ENCODE measurements at regions not wholly inside any gene's neighbourhood (a gene's known extent, or its start where the extent isn't known, plus 50 kb on each side); places are given as distances from the start of the nearest gene placed in this dataset.

- H3K27ac ChIP-seq: no peak overlapping the region
- H3K4me1 ChIP-seq (ENCODE audit: control insufficient read depth in 1 of 2, insufficient read depth in 1 of 2, low read depth in 1 of 2, low read length in 1 of 2): peaks cover 4 to 5% of the 10 kb centered on the region in 2 experiments
- TF ChIP-seq CTCF (IDR thresholded peaks at IDR 0.05): no peak
- H3K27me3 ChIP-seq: no peaks in the 10 kb centered on the region
- H3K36me3 ChIP-seq: no peaks in the 10 kb centered on the region
- no peak overlapping the region for H3K4me3 ChIP-seq (ENCODE audit: low read depth in 1 of 2, low read length in 1 of 2)
- H3K9me3 ChIP-seq: no peaks in the 10 kb centered on the region
These were observed 395.6 kb upstream of the HS6ST1 start for GRCh38 chr2:128714285-128714684.

- Histone ChIP-seq H3K4me3 (ENCODE audit: low read depth in 1 of 2, low read length in 1 of 2) (no peak overlapping the region), H3K27ac (no peak overlapping the region), H3K36me3 (no peaks in the 10 kb centered on the region), H3K9me3 (no peaks in the 10 kb centered on the region), H3K27me3 (no peaks in the 10 kb centered on the region), H3K4me1 (ENCODE audit: control insufficient read depth in 1 of 2, insufficient read depth in 1 of 2, low read depth in 1 of 2, low read length in 1 of 2) (peaks cover 4 to 5% of the 10 kb centered on the region in 2 experiments)
- no peak for TF ChIP-seq CTCF (IDR thresholded peaks at IDR 0.05)
These were observed 396.2 kb upstream of the HS6ST1 start for GRCh38 chr2:128714851-128715312.

- Histone ChIP-seq H3K27me3 (no peaks in the 10 kb centered on the region), H3K4me3 (ENCODE audit: low read depth in 1 of 2, low read length in 1 of 2) (no peak overlapping the region), H3K27ac (no peak overlapping the region), H3K36me3 (no peaks in the 10 kb centered on the region), H3K9me3 (no peaks in the 10 kb centered on the region), H3K4me1 (ENCODE audit: control insufficient read depth in 1 of 2, insufficient read depth in 1 of 2, low read depth in 1 of 2, low read length in 1 of 2) (peaks cover 4 to 5% of the 10 kb centered on the region in 2 experiments)
- no peak for TF ChIP-seq CTCF (IDR thresholded peaks at IDR 0.05)
These were observed 396.7 kb upstream of the HS6ST1 start for GRCh38 chr2:128715360-128715759.

GRCh38 chr2:128716299-128716721 lies 397.6 kb upstream of the HS6ST1 start:
- no peak for TF ChIP-seq CTCF (IDR thresholded peaks at IDR 0.05)
- H3K27me3 ChIP-seq: no peaks in the 10 kb centered on the region

GRCh38 chr2:128717758-128718710 lies 399.4 kb upstream of the HS6ST1 start:
- Histone ChIP-seq H3K9me3 (no peaks in the 10 kb centered on the region), H3K27me3 (no peaks in the 10 kb centered on the region), H3K4me1 (ENCODE audit: control insufficient read depth in 1 of 2, insufficient read depth in 1 of 2, low read depth in 1 of 2, low read length in 1 of 2) (no peaks in the 10 kb centered on the region), H3K36me3 (no peaks in the 10 kb centered on the region), H3K4me3 (ENCODE audit: low read depth in 1 of 2, low read length in 1 of 2) (no peak overlapping the region), H3K27ac (no peak overlapping the region)
- no peak for TF ChIP-seq CTCF (IDR thresholded peaks at IDR 0.05)

More at GRCh38 chr2:128716299-128716721, 397.6 kb upstream of the HS6ST1 start:
- no peak overlapping the region for H3K4me3 ChIP-seq (ENCODE audit: low read depth in 1 of 2, low read length in 1 of 2)
- H3K27ac ChIP-seq: no peak overlapping the region
- no peaks in the 10 kb centered on the region for H3K4me1 ChIP-seq (ENCODE audit: control insufficient read depth in 1 of 2, insufficient read depth in 1 of 2, low read depth in 1 of 2, low read length in 1 of 2)
- no peaks in the 10 kb centered on the region for H3K9me3 ChIP-seq
- no peaks in the 10 kb centered on the region for H3K36me3 ChIP-seq
